T-helper 1 cell treated with Interleukin-12 subunit alpha and Interleukin-12 subunit beta and Interleukin-4 antibody, amounts not matched to agents 30 μg/mL and 1 μg/mL, for 36 hours (primary cell): ENCODE measurements at regions not wholly inside any gene's neighbourhood (a gene's known extent, or its start where the extent isn't known, plus 50 kb on each side); places are given as distances from the start of the nearest gene placed in this dataset.
"Not testable (repeated sequence)": the region's sequence is repeated elsewhere in the genome, so short reads cannot be mapped to it uniquely, and the experiment has no call there.

Experiments used
- H3K27ac Mint-ChIP-seq: one replicate; pipeline ENCODE4 v1.8.0; 2021; ENCODE audit warnings: mild to moderate bottlenecking, mixed read lengths
- H3K27me3 Mint-ChIP-seq: one replicate; pipeline ENCODE4 v1.8.0; 2021; ENCODE audit warnings: low read depth, mixed read lengths
- H3K36me3 Mint-ChIP-seq: one replicate; pipeline ENCODE4 v1.8.0; 2021; ENCODE audit warnings: low read depth, mixed read lengths
- H3K4me1 Mint-ChIP-seq: one replicate; pipeline ENCODE4 v1.8.0; 2021; ENCODE audit warnings: low read depth, mixed read lengths
- H3K4me3 Mint-ChIP-seq: one replicate; pipeline ENCODE4 v1.8.0; 2021; ENCODE audit warnings: mild to moderate bottlenecking, moderate library complexity, mixed read lengths
- H3K9me3 Mint-ChIP-seq: one replicate; pipeline ENCODE4 v1.8.0; 2021; ENCODE audit warnings: mixed read lengths

GRCh38 chr14:54229136-54229535 lies 167.7 kb upstream of the CDKN3 start:
- H3K27ac Mint-ChIP-seq = no peak overlapping the region
- no peaks in the 10 kb centered on the region for H3K9me3 Mint-ChIP-seq
- H3K4me3 Mint-ChIP-seq = no peak overlapping the region
- peaks cover 22% of the 10 kb centered on the region for H3K27me3 Mint-ChIP-seq
- H3K4me1 Mint-ChIP-seq = no peaks in the 10 kb centered on the region
- no peaks in the 10 kb centered on the region for H3K36me3 Mint-ChIP-seq

GRCh38 chr14:54230645-54231044 lies 166.2 kb upstream of the CDKN3 start:
- no peak overlapping the region for H3K27ac Mint-ChIP-seq
- no peaks in the 10 kb centered on the region for H3K9me3 Mint-ChIP-seq
- H3K36me3 Mint-ChIP-seq = no peaks in the 10 kb centered on the region
- H3K27me3 Mint-ChIP-seq = peaks cover 19% of the 10 kb centered on the region
- no peaks in the 10 kb centered on the region for H3K4me1 Mint-ChIP-seq
- no peak overlapping the region for H3K4me3 Mint-ChIP-seq

- no peaks in the 10 kb centered on the region for H3K36me3 Mint-ChIP-seq
- H3K4me1 Mint-ChIP-seq = no peaks in the 10 kb centered on the region
- H3K9me3 Mint-ChIP-seq = no peaks in the 10 kb centered on the region
- peaks cover 13% of the 10 kb centered on the region for H3K27me3 Mint-ChIP-seq
- no peak overlapping the region for H3K27ac Mint-ChIP-seq
- H3K4me3 Mint-ChIP-seq = no peak overlapping the region
Observed at GRCh38 chr14:54232735-54233134, 164.1 kb upstream of the CDKN3 start.

- Mint-ChIP-seq H3K27me3 (no peaks in the 10 kb centered on the region), H3K9me3 (no peaks in the 10 kb centered on the region), H3K36me3 (no peaks in the 10 kb centered on the region), H3K4me3 (no peak overlapping the region), H3K4me1 (no peaks in the 10 kb centered on the region), H3K27ac (no peak overlapping the region)
Observed at GRCh38 chr14:54241517-54241916, 155.3 kb upstream of the CDKN3 start.

- Mint-ChIP-seq H3K27ac (no peak overlapping the region), H3K4me1 (peaks cover 4% of the 10 kb centered on the region), H3K36me3 (no peaks in the 10 kb centered on the region), H3K4me3 (no peak overlapping the region), H3K9me3 (no peaks in the 10 kb centered on the region), H3K27me3 (peaks cover 14% of the 10 kb centered on the region)
Observed at GRCh38 chr14:54251356-54251755, 145.5 kb upstream of the CDKN3 start.

- no peaks in the 10 kb centered on the region for H3K9me3 Mint-ChIP-seq
- no peaks in the 10 kb centered on the region for H3K36me3 Mint-ChIP-seq
- peaks cover 14% of the 10 kb centered on the region for H3K27me3 Mint-ChIP-seq
- no peak overlapping the region for H3K27ac Mint-ChIP-seq
- H3K4me3 Mint-ChIP-seq = no peak overlapping the region
- peaks cover 4% of the 10 kb centered on the region for H3K4me1 Mint-ChIP-seq
Observed at GRCh38 chr14:54252072-54252730, 144.6 kb upstream of the CDKN3 start.

GRCh38 chr14:54253195-54253947 lies 143.4 kb upstream of the CDKN3 start:
- peaks cover 4% of the 10 kb centered on the region for H3K4me1 Mint-ChIP-seq
- peaks cover 9% of the 10 kb centered on the region for H3K27me3 Mint-ChIP-seq
- H3K36me3 Mint-ChIP-seq = no peaks in the 10 kb centered on the region
- peak overlapping the region; percentile 61 for H3K27ac Mint-ChIP-seq
- H3K9me3 Mint-ChIP-seq = no peaks in the 10 kb centered on the region
- no peak overlapping the region for H3K4me3 Mint-ChIP-seq

- H3K27me3 Mint-ChIP-seq = peaks cover 12% of the 10 kb centered on the region
- H3K36me3 Mint-ChIP-seq = no peaks in the 10 kb centered on the region
- H3K9me3 Mint-ChIP-seq = no peaks in the 10 kb centered on the region
- no peak overlapping the region for H3K4me3 Mint-ChIP-seq
- peaks cover 4% of the 10 kb centered on the region for H3K4me1 Mint-ChIP-seq
- H3K27ac Mint-ChIP-seq = no peak overlapping the region
Observed at GRCh38 chr14:54256156-54256555, 140.7 kb upstream of the CDKN3 start.

- Mint-ChIP-seq H3K4me3 (no peak overlapping the region), H3K9me3 (no peaks in the 10 kb centered on the region), H3K27ac (no peak overlapping the region), H3K36me3 (no peaks in the 10 kb centered on the region), H3K27me3 (peaks cover 16% of the 10 kb centered on the region), H3K4me1 (peaks cover 4% of the 10 kb centered on the region)
Observed at GRCh38 chr14:54257424-54257823, 139.4 kb upstream of the CDKN3 start.

- H3K9me3 Mint-ChIP-seq = no peaks in the 10 kb centered on the region
- H3K4me1 Mint-ChIP-seq = peaks cover 3% of the 10 kb centered on the region
- peaks cover 16% of the 10 kb centered on the region for H3K27me3 Mint-ChIP-seq
- H3K4me3 Mint-ChIP-seq = no peak overlapping the region
- H3K27ac Mint-ChIP-seq = no peak overlapping the region
- no peaks in the 10 kb centered on the region for H3K36me3 Mint-ChIP-seq
Observed at GRCh38 chr14:54258382-54258781, 138.4 kb upstream of the CDKN3 start.

GRCh38 chr14:54259821-54260220 lies 137.0 kb upstream of the CDKN3 start:
- H3K9me3 Mint-ChIP-seq = no peaks in the 10 kb centered on the region
- H3K4me1 Mint-ChIP-seq = no peaks in the 10 kb centered on the region
- no peak overlapping the region for H3K4me3 Mint-ChIP-seq
- H3K27ac Mint-ChIP-seq = no peak overlapping the region
- peaks cover 16% of the 10 kb centered on the region for H3K27me3 Mint-ChIP-seq
- H3K36me3 Mint-ChIP-seq = no peaks in the 10 kb centered on the region

GRCh38 chr14:54261283-54261682 lies 135.5 kb upstream of the CDKN3 start:
- peaks cover 2% of the 10 kb centered on the region for H3K36me3 Mint-ChIP-seq
- H3K4me1 Mint-ChIP-seq = no peaks in the 10 kb centered on the region
- no peaks in the 10 kb centered on the region for H3K9me3 Mint-ChIP-seq
- H3K27ac Mint-ChIP-seq = no peak overlapping the region
- peaks cover 16% of the 10 kb centered on the region for H3K27me3 Mint-ChIP-seq
- H3K4me3 Mint-ChIP-seq = no peak overlapping the region

GRCh38 chr14:54266616-54267015 lies 130.2 kb upstream of the CDKN3 start:
- H3K9me3 Mint-ChIP-seq, H3K4me3 Mint-ChIP-seq: not testable (repeated sequence)

GRCh38 chr14:54267172-54267571 lies 129.6 kb upstream of the CDKN3 start:
- H3K36me3 Mint-ChIP-seq = peaks cover 2% of the 10 kb centered on the region
- peaks cover 15% of the 10 kb centered on the region for H3K4me1 Mint-ChIP-seq
- no peaks in the 10 kb centered on the region for H3K27me3 Mint-ChIP-seq
- H3K4me3 Mint-ChIP-seq = no peak overlapping the region
- H3K27ac Mint-ChIP-seq = peak overlapping the region; percentile 38
- peaks cover 3% of the 10 kb centered on the region for H3K9me3 Mint-ChIP-seq

More at GRCh38 chr14:54266616-54267015, 130.2 kb upstream of the CDKN3 start:
- H3K36me3 Mint-ChIP-seq, H3K27me3 Mint-ChIP-seq: not testable (repeated sequence)
- Mint-ChIP-seq H3K4me1 (peaks cover 15% of the 10 kb centered on the region), H3K27ac (peak overlapping the region; percentile 5)

- Mint-ChIP-seq H3K4me1 (no peaks in the 10 kb centered on the region), H3K27me3 (no peaks in the 10 kb centered on the region), H3K36me3 (no peaks in the 10 kb centered on the region), H3K27ac (no peak overlapping the region), H3K4me3 (no peak overlapping the region), H3K9me3 (no peaks in the 10 kb centered on the region)
Observed at GRCh38 chr14:54275997-54276725, 120.6 kb upstream of the CDKN3 start.
